PFSK-1 (cell line): ENCODE measurements at regions not wholly inside any gene's neighbourhood (a gene's known extent, or its start where the extent isn't known, plus 50 kb on each side); places are given as distances from the start of the nearest gene placed in this dataset.

Source experiments
- FOXP2 ChIP-seq: optimal IDR thresholded peaks from 2 replicates; pipeline ENCODE3; 2011; ENCODE audit warnings: borderline replicate concordance, control low read depth, inconsistent platforms; ENCODE audit not compliant: insufficient read depth; ENCODE audit errors: extremely low read length, extremely low read depth
- POLR2AphosphoS5 ChIP-seq: IDR thresholded peaks from 2 replicates; pipeline ENCODE4 v1.6.1; 2012; ENCODE audit warnings: low read depth, mild to moderate bottlenecking, control low read depth, low read length, moderate library complexity
- REST ChIP-seq, 2 experiments: IDR thresholded peaks; 2 replicates each; pipeline versions ENCODE4 v1.6.1 to v1.8.0; 2011 to 2012; ENCODE audit warnings: low read depth in 2 of 2, low read length in 2 of 2, control low read depth in 1 of 2, inconsistent platforms in 1 of 2, mild to moderate bottlenecking in 1 of 2, moderate library complexity in 1 of 2; ENCODE audit not compliant: insufficient read depth in 1 of 2
- SIN3A ChIP-seq: IDR thresholded peaks from 2 replicates; pipeline ENCODE4 v1.6.1; 2012; ENCODE audit warnings: mild to moderate bottlenecking, low read length, moderate library complexity, borderline replicate concordance; ENCODE audit not compliant: insufficient read depth
- TAF1 ChIP-seq: IDR thresholded peaks from 2 replicates; pipeline ENCODE4 v1.6.1; 2012; ENCODE audit warnings: low read length, control low read depth, borderline replicate concordance; ENCODE audit not compliant: insufficient read depth

- TF ChIP-seq FOXP2 = no peak
- no peak for TF ChIP-seq POLR2AphosphoS5
- TF ChIP-seq TAF1 = no peak
- no peak for TF ChIP-seq SIN3A
- TF ChIP-seq REST (IDR thresholded peaks at IDR 0.05; ENCODE audit: insufficient read depth in 1 of 2, low read depth in 2 of 2, low read length in 2 of 2) = no peak
Observed at GRCh38 chr2:66689456-66690051, 254.6 kb downstream of the MEIS1 start.

GRCh38 chr2:66691031-66691965 lies 256.4 kb downstream of the MEIS1 start:
- TF ChIP-seq FOXP2 = no peak
- TF ChIP-seq TAF1 = no peak
- TF ChIP-seq SIN3A = no peak
- no peak for TF ChIP-seq REST (IDR thresholded peaks at IDR 0.05; ENCODE audit: insufficient read depth in 1 of 2, low read depth in 2 of 2, low read length in 2 of 2)
- TF ChIP-seq POLR2AphosphoS5 = no peak

- TF ChIP-seq POLR2AphosphoS5 (no peak), TAF1 (no peak), SIN3A (no peak), REST (IDR thresholded peaks at IDR 0.05; ENCODE audit: insufficient read depth in 1 of 2, low read depth in 2 of 2, low read length in 2 of 2) (no peak), FOXP2 (no peak)
Observed at GRCh38 chr2:66692521-66693054, 257.7 kb downstream of the MEIS1 start.

GRCh38 chr2:66693076-66693965 lies 258.4 kb downstream of the MEIS1 start:
- no peak for TF ChIP-seq POLR2AphosphoS5
- no peak for TF ChIP-seq SIN3A
- no peak for TF ChIP-seq TAF1
- TF ChIP-seq REST (IDR thresholded peaks at IDR 0.05; ENCODE audit: insufficient read depth in 1 of 2, low read depth in 2 of 2, low read length in 2 of 2) = no peak
- TF ChIP-seq FOXP2 = no peak
